Fibroblast of skin of right quadriceps (primary cell): ENCODE measurements at regions not wholly inside any gene's neighbourhood (a gene's known extent, or its start where the extent isn't known, plus 50 kb on each side); places are given as distances from the start of the nearest gene placed in this dataset.
A peak's percentile ranks its signal among the peaks of the same experiment; 100 is the strongest.
"Not testable (repeated sequence)": the region's sequence is repeated elsewhere in the genome, so short reads cannot be mapped to it uniquely, and the experiment has no call there.

Experiments
- DNase-seq: peaks from one replicate; pipeline ENCODE4 v3.0.0-alpha.2; 2013

DNA sequence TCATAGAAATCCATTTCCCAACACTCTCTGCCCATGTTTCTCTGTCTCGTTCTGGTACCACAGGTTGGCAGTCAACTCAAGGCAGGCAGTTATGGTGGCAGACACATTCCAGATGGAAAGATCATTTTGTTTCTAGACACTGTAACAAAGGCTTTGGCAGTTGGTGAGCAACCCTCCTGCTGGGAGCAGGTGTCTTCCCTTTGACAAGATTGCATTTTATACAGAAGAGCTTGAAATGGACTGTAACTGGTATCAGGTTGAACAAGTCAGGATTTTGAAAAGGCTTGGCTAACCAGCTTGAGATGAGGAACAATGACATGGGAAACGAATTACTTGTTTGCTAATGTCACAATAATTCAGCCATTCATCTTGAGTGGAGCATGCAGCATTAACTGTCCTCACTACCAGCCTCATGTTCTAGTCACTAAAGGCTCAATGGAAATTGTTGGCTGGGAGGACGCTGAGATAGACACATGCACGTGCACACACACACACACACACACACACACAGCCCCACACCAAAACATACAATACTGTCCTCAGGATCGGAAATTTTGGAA lies 170.0 kb downstream of the SEMA6D start:
- no peak for DNase-seq

DNA sequence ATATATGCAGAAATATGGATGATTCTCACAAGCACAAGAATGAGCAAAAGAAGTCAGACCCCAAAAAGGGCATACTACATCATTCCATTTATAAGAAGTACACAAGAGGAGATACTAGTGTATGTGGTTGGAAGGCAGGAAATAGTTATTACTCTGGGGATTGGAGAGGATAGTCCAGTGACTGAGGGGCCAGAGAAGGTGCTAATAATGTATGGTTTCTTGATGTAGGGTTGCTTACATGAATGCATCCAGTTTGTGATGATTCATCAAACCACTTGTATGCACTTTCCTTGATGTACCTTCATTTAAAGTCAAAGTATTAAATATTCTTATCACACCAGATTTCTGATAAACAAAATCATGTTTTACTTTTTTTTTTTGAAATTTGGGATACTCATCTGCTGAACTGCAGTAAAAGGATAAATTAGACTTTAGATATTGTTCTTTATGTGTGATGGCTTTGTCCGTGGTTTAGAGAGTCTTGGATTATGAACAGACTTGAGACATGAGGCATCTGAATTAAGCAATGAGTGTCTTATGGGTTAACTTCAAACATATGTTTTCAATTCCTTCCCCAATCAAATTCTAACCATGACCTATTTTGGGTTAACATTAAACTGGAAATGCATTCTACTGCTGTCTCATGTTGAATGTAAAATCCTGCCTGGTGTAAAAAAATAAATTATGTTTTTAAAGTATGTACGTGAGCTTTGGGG lies 171.2 kb downstream of the SEMA6D start:
- peak; percentile 85 for DNase-seq

DNA sequence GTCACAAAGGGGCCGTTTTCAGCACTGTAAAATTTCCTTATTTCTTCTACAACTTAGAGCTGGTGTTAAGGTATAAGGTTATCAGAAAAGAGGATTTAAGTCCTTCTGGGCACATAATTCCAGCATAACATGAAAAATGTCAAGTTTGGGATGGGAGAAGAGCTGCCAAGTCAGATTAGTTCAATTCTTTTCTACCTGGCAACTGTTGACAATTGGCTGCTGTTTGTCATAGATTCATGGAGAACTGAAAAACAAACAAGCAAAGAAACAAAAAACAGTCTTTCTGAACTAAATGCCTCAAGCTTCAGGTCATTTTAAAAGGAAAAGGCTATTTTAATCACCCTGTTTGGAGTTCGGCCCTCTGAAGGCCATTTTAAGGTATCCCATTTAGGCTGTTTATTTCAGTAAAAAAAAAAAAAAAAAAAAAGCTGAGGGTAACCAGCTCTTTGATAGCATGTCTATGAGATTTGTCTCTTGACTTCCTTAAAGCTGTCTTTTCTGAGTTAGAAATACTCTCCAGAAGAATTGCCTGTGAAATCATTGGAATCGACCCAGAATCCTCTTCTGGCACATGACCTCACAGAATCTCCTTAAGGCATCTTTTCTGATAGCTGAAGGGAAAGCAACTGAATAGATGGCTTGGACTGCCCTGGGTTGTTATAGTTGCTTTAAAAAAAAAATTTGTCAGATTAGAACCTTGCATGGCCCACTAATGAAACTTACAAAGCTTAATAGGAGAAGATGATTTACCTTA lies 173.3 kb downstream of the SEMA6D start:
- no peak for DNase-seq

DNA sequence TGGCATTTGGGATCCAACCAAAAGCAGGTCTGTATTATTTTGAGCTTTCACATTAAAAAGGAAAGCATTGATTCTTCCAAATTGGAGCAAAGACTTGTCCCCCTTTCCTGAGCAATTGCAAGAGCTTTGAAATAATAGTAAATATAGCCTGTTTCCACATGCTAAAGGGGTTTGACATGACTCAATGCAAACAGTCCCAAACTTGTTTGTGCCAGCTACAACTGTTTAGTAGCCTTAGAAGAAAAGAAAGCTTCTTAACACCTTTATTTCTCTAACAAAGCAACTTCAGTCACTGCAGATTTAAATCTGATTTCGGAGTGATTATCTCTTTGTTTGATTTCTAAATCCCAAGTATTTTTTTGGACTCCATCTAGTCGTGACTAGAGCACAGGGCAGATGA lies 180.2 kb downstream of the SEMA6D start:
- no peak for DNase-seq

DNA sequence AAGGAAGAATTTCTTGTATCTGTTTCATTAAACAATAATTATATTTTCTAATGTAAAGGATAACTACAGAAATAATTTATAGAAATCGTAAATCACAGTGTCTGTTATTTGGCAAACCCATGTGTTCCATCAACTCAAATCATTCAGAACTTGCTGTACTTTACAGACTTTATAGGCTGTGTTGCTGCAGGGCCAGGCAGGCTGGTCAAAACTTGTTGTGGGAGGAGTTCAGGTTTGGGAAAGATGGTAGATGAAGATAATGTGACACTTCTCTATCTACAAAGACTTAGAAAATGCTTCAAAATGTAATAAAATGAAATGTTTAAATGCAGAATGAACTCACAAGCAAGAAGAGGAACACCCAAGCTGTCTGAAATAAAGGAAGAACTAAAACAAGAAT lies 183.4 kb downstream of the SEMA6D start:
- DNase-seq = no peak

DNA sequence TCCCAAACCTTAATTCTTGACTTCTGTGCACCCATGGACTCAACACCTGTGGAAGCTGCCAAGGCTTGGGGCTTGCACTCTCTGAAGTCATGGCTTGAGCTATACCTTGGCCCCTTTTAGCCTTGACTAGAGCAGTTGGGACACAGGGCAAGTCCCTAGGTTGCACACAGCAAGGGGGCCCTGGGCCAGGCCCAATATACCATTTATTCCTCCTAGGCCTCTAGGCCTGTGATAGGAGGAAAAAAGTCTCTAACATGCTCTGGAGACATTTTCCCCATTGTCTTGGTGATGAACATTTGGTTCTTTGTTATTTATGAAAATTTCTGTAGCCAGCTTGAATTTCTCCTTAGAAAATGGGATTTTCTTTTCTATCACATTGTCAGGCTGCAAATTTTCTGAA lies 186.1 kb downstream of the SEMA6D start:
- DNase-seq = no peak

DNA sequence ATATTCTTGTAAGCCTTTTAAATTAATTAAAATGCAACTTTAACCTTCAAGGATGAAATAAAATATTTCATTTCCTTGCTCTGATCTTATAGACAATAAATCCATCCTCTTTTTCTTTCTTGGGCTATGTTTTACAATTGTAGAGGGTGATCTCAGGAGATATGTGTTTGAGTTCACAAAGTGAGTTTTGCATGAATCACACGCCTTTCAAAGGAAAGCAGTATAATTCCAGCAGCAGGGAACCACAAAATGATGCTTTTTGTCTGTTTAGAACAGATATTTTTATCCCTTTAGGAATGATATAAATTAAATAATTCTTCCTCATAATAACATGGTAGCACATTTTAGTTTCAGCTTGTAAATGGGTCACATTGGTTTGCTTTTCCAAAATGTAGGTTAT lies 191.2 kb downstream of the SEMA6D start:
- DNase-seq = peak; percentile 62

DNA sequence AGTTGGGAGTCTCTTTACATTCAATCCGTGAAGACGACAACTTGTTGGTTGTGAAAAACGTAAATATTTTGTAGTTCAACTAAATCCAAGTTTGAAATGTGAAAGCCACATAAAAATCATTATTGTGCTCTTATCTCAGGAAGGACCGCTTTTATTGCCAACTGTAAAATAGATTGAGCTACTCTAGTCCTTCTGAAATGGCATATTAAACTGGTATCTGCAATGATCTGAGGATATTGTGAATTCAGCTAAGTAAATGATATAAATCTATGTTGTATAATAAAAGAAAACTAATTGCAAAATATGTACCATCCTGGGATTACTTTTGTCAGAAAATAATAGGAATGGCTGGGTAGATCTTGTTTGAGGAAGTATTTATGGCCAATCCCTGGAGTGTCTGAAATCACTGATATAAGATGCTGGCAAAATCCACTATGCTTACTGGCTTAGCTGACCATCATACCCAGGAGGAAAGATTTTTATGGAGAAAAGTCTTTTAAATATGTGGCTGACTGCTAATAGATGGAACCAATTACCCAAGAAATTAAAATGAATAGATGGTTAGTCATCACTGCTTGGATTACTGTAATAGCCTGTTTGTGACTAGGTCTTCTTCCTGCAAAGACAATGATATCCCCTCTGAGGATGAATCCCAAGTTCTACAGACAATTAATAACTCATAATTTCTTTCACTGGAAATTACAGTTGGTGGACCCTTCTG lies 191.8 kb downstream of the SEMA6D start:
- peak; percentile 80 for DNase-seq

DNA sequence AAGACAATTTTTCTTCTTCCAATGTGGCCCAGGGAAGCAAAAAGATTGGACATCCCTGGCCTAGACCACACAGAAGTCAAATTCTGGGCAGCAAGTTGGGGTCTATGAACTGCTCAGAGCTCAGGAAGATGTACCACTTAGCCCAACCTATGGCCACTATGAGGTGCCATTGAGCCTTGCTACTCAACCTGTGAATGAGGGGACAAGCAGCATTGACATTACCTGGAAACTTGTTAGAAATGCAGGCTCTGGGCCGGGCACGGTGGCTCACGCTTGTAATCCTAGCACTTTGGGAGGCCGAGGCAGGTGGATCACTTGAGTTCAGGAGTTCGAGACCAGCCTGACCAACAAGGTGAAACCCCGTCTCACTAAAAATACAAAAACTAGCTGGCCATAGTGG lies 195.6 kb downstream of the SEMA6D start:
- DNase-seq = not testable (repeated sequence)

DNA sequence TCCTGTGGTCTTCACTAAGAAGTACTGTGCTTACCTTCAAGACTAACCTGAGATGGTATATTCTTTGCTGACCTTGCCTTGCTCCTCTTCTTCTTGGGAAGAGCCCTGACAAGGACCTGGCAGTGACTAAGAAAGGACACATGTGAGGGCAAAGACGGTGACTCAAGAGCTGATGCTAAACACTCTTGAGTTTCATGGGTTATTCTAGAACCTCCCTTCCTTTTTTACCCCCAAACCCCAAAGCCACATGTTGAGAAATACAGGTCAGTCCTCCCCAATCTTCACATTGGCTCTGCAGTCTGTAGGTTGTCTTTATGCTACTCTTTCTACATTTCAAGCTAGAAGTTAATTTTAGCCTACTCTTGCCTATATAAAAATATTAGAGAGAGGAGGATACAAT lies 200.6 kb downstream of the SEMA6D start:
- no peak for DNase-seq

DNA sequence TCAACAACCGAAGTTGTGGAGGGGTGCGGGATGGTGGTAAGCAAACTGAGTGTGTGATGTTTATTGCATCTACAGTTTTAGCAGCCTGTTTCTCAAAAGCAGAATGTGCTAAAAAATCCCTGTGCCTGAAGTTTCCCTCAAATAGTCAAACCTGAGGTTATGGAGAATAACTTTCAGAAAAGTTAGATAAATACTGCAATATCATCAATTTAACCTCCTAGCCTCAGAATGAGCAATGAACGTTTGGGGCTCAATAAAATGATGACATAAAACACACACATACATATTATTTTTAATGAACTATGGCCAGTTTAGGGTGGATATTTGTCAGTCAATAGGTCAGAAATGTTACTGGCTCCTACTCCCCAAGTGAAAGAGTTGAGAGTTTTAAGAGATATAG lies 201.6 kb downstream of the SEMA6D start:
- DNase-seq = no peak

DNA sequence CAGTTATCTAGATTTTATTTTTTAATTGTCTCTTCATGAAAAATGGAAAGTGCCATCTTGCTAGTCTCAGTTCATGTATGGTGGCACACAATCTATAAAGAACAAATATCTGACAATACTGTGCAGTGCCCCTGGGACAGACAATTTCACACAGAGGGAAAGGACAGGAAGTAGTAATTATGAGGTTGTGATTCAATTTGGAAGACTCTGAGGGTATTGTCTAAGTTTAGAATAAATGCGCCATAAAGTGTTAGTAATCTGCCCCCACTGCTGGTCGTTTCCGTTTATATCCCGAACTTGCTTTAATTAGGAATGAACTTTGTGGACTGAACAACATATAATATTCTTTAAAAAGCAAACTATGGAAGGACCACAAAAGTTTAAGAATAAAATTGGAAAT lies 196.4 kb upstream of the SLC24A5 start:
- DNase-seq = no peak

DNA sequence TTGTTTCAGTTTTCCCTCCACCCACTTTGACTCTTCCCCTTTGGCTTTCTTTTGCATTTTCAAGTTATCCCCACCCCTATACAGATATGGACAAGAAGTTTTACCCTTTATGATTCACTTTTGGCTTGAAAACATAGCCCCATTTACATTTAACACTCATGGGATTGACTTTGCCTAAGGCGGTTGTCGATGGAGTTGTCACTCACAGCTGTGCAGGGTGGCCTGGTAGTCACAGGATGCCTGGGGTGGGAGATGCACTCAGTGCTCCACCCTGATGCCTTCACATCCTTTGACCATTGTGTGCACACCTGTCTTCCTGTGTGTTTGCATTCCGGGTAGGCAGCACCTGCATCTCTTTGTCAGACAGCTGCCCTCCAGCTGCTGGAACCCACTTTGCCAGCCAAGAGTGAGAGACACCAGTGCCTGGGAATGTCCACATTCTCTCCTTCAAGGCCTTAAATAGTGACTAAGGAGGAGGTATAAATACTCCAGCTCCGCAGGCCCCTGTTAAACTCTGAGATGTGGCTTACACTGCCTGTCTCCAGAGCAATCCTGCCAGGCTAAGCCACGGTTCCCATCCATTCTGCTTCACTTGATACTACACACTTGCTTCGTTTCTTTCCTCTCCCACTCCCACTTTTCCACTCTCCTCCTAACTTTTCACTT lies 191.5 kb upstream of the SLC24A5 start:
- no peak for DNase-seq

DNA sequence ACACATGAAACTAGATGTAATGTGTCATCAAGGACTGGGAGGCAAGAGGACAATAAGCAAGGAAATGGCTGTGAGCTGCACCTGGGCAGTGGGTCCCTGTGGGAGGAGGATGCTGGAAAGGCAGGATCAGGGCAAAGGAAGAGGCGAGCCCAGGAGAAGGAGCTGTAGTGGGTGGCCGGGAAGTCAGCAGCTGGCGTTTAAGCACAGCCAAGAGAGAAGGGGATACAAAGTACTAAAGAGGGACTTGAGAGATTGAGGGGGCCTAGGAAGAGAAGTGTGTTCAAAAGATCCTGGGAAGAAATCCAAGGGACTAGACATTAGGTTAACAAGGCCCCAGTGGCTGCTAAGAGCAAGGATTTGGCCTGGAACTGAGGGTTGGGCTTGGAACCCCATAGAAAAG lies 188.5 kb upstream of the SLC24A5 start:
- DNase-seq = no peak

DNA sequence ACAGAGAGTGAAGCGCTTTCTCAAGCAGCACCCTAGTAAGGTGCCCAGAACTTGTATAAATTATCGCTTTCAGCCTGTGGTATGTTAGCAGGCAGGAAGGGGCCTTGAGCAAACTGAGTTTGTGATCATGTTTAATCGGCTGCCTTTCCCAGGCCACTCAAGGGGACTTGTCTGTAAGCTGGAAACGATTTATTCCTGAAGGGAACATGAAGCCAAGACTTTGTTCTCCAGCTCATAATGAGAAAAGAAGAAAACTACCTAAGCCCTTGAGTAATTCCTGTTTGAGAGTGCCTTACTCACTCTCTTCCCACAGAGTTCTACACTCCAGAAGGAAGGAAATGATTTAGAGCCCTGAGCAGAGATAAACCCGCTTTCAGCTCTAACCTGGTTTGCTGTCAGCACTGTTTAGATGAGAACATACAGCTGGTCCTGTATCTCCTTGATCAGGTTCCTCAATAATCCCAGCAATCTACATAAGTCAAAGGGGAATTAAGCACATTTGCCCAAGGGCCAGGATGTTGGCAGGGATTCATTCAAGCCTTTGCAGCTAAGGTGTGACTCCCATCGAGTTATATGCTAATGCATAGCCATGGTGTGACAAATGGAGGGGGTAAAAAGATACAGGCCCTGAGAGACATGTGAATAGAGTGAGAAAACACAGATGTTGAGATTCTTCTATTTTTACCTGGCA lies 187.7 kb upstream of the SLC24A5 start:
- DNase-seq = no peak

DNA sequence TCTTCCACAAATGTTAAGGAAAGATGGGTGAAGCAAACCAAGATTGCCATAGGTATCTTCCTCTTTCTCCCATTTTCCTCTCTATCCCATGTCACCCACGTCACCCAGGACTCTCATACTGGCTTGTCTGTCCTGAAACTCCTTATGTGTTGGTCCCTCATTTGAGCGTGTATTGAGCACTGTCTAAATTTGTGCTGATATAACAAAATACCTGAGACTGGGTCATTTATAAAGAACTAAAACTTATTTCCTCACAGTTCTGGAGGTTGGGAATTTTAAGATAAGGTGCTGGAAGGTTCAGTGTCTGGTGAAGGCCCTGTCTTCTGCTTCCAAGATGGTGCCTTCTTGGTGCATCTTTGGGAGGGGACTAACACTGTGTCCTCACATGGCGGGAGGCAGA lies 186.9 kb upstream of the SLC24A5 start:
- DNase-seq = no peak

DNA sequence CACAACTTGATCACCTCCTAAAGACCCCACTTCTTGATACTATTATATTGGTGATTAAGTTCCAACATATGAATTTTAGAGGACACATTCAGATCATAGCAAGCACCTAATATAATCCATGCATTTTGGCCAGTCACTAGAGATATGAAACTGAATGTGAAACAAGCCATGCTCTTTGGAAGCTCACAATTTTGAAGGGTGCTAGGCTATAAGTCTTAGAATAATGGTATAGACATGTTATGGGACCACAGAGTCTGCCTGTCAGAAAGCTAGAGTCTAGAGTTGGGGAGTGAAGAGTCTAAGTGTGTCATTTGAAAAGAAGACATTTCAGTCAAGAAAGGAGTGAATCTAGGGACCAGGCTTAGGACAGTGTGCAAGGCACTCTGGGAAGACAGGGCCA lies 186.4 kb upstream of the SLC24A5 start:
- DNase-seq = no peak

DNA sequence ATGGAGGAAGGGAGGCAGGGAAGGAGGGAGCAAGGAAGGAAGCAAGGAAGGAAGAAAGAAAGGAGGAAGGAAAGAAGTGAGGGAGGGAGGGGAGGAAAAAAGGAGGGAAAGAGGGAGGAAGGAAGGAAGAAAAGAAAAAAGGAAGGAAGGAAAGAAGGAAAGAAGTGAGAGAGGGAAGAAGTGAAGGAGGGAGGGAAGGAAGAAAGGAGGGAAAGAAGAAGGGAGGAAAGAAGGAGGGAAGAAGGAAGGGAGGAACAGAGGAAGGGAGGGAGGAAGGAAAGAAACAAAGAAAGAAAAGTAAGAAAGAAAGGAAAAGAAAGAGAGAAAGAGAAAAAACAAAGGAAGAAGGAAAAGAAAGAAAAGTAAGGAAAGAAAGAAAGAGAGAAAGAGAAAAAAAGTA lies 183.0 kb upstream of the SLC24A5 start:
- DNase-seq = no peak

DNA sequence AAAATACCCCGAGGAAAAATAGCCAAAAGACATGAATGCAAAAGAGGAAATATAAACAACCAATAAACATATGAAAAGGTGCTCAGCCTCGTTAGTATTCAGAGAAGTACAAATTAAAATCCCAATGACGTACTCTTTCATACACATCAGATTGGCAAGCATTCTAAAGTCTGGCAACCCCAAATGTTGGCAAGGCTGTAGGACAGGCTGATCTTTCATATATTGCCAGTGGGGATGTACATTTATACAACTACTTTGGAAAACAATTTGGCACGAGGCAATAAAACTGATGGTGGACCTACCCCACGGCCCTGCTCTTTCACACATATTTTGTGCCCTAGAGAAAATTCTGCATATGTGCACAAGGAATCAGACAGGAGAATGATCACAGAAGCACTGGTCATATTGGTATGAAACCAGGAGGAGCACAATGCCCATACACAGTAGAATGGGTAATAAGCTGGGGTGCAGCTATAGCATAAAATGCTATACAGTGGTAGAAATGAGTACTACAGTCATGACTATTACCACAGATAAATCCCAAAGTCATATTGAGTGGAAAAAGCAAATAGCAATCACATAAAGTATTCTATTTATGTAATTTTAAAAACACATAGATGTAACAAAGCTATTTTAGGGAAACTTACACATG lies 176.0 kb upstream of the SLC24A5 start:
- no peak for DNase-seq

DNA sequence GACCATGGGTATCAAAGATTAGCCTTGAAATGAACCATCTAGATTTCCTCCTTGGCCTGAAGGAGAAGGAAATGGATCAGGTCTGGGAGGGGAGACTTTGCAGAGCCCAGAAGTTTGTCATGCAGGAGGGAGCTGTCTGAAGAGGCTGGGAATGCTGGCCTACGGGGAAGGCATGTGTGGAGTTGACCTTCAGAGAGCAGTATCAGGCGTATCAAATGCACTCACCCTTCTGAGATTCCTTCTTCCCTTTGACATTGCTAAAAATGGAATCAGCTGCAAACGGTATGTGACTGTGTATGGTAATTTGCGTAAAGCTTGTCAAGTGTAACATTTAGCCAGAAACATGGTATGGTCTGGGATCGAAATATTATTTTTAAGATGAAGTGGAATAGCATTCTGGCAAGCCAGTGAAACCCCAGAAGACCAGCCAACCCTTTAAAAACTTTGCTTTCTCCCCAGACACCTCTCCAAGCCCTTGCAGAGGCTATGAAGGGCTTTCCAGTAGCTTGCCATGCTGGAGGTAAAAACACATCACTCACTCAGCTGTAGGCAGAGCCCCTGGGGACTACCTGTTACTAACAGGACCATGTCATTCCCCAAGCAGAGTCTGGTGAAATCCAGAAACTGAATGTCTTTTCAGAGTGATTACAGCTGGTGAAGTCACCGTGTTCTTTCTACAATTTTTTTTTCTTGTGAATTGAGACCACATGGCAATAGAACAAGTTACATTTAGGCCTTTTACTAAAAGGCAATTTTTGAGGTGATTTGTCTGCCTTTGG lies 174.7 kb upstream of the SLC24A5 start:
- DNase-seq = no peak

DNA sequence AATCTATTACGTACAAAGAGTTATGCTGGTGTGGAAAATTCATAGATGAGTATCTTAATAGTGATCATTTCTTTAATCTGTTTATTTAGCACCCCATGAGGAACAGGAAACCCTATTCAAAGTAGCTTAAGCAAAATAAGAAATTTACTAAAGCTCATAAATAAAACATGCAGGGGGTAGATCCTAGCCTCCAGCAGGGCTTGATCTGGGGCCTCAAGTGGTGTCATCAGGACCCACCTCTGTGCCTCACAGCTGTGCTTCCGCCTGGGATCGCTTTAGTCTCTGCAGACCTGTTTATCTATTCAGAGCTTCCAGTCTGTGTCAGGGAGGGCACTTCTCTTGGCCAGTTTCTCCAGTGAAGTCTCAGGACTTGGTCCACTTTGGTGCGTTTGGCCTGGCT lies 171.0 kb upstream of the SLC24A5 start:
- DNase-seq = no peak
